PC-3 (cell line): ENCODE measurements at regions not wholly inside any gene's neighbourhood (a gene's known extent, or its start where the extent isn't known, plus 50 kb on each side); places are given as distances from the start of the nearest gene placed in this dataset.

Experiments used
- ATAC-seq: fragments of 200-7000 bp; cut with Tn5 transposase; 2 replicates; pipeline ENCODE4 v1.9.1; 2020; ENCODE audit warnings: mild to moderate bottlenecking, moderate library complexity
- BruUV-seq: library from RNA; stranded (reverse); fragments of 400-500 nt; replicated peaks from 2 replicates; lab custom pipeline; 2021; lab: Mats Ljungman, UMichigan
- CTCF ChIA-PET: fragments of 300-600 bp; sonication (Branson Sonifier 250); formaldehyde crosslinking; loops from one replicate; lab custom pipeline; 2022; ENCODE audit warnings: antibody characterized with exemption; lab: Charles Lee
- POLR2A ChIA-PET: fragments of 300-600 bp; sonication (Branson Sonifier 250); formaldehyde crosslinking; loops from one replicate; lab custom pipeline; 2022; ENCODE audit warnings: antibody characterized with exemption; ENCODE audit not compliant: unreplicated experiment; lab: Charles Lee
- DNase-seq: peaks from one replicate; pipeline ENCODE4 v3.0.0-alpha.2; 2015
- H2AFZ ChIP-seq: fragments of 300-600 bp; sonication (generic); 2 replicates; pipeline ENCODE4 v1.6.0; 2016; ENCODE audit warnings: antibody characterized with exemption, low read length
- H3F3A ChIP-seq: fragments of 300-600 bp; sonication (generic); one replicate; pipeline ENCODE4 v1.6.0; 2017; ENCODE audit warnings: antibody characterized with exemption, low read length, control low read depth, mild to moderate bottlenecking; ENCODE audit not compliant: unreplicated experiment
- H3K27ac ChIP-seq: fragments of 300-600 bp; sonication (generic); 2 replicates; pipeline ENCODE4 v1.5.1; 2016; ENCODE audit warnings: mild to moderate bottlenecking, low read length
- H3K27me3 ChIP-seq: fragments of 300-600 bp; sonication (generic); 2 replicates; pipeline ENCODE4 v1.6.1; 2016; ENCODE audit warnings: low read length, mixed read lengths
- H3K36me3 ChIP-seq: fragments of 300-600 bp; sonication (generic); 2 replicates; pipeline ENCODE4 v1.6.1; 2016; ENCODE audit warnings: low read depth, mixed run types, low read length, mixed read lengths
- H3K4me1 ChIP-seq: fragments of 300-600 bp; sonication (generic); 2 replicates; pipeline ENCODE4 v1.5.1; 2016; ENCODE audit warnings: low read length; ENCODE audit not compliant: insufficient read depth
- H3K4me2 ChIP-seq: fragments of 300-600 bp; sonication (generic); 2 replicates; pipeline ENCODE4 v1.6.0; 2016; ENCODE audit warnings: low read length
- H3K4me3 ChIP-seq: fragments of 300-600 bp; sonication (generic); 2 replicates; pipeline ENCODE4 v1.5.1; 2016; ENCODE audit warnings: mild to moderate bottlenecking, low read length, mixed read lengths
- H3K79me2 ChIP-seq: fragments of 300-600 bp; sonication (generic); 2 replicates; pipeline ENCODE4 v1.6.1; 2017; ENCODE audit warnings: low read length, mixed read lengths
- H3K9ac ChIP-seq: fragments of 300-600 bp; sonication (generic); 2 replicates; pipeline ENCODE4 v1.6.0; 2016; ENCODE audit warnings: mild to moderate bottlenecking, low read length
- H3K9me2 ChIP-seq: fragments of 300-600 bp; sonication (generic); replicated peaks from 2 replicates; pipeline ENCODE4 v1.6.1; 2016; ENCODE audit warnings: mixed run types, low read length, mixed read lengths
- H3K9me3 ChIP-seq: fragments of 300-600 bp; sonication (generic); 2 replicates; pipeline ENCODE4 v1.6.1; 2016; ENCODE audit warnings: low read length, mixed read lengths
- H4K20me1 ChIP-seq: fragments of 300-600 bp; sonication (generic); 2 replicates; pipeline ENCODE4 v1.6.1; 2016; ENCODE audit warnings: low read length, mixed read lengths
- CTCF ChIP-seq: fragments of 300-600 bp; sonication (generic); conservative IDR thresholded peaks from 2 replicates; pipeline ENCODE4 v1.5.1; 2017; ENCODE audit warnings: antibody characterized with exemption, low read depth, mild to moderate bottlenecking, low read length
- EZH2 ChIP-seq: fragments of 300-600 bp; sonication (generic); IDR thresholded peaks from one replicate; pipeline ENCODE4 v1.6.1; 2017; ENCODE audit warnings: antibody characterized with exemption, mild to moderate bottlenecking, low read length; ENCODE audit not compliant: unreplicated experiment
- EZH2phosphoT487 ChIP-seq: fragments of 300-600 bp; sonication (generic); IDR thresholded peaks from 2 replicates; pipeline ENCODE4 v1.6.1; 2018; ENCODE audit warnings: mild to moderate bottlenecking, antibody characterized with exemption, low read length, borderline replicate concordance
- intact Hi-C: fragments of 100-400 bp; cut with micrococcal nuclease; formaldehyde crosslinking; loops from 2 replicates; pipeline ENCODE4 v1.9.0; 2023

DNA sequence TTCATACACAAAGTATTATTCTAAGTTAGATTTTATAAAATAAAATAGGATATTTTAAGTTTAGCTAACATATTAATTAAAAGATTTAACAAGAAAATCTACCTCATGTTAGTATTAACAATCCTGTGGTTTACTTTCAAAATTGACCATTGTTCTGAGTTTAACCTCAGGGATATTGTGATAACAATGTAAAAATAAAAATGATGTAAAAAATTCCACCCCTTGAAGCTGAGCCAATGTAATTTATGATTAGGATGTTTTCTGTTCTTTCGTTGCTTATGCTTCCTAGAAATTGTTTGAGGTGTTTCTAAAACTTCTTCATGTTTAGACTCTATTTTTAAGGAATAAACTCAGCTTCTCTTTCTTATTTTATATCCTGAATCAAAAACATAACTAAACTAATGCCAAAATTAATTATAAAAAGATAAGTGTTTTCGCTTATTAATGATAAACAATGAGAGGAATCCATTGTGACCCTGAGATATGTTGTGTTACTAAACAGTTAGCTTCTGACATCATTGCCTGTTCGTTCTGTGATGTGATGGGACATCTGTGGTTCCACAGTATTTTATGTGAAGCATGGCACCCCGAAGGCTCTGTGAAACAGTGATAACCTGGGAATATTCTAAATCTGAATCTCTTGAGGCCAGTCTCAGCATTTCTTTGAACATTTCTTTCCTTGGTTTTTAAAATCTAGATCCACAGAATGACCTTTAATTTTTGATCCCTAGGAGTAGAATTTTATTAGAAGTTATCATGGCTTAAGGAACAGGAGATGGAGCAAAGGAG, 340.8 kb downstream of the ARL4A start:
- H3F3A ChIP-seq: no peaks in the 10 kb centered on the region
- no peak overlapping the region for H3K4me2 ChIP-seq
- BruUV-seq: no TSS peak
- no peaks in the 10 kb centered on the region for H3K79me2 ChIP-seq
- H3K27ac ChIP-seq: no peak overlapping the region
- intact Hi-C loops: no loop called here
- no peaks in the 10 kb centered on the region for H3K9me2 ChIP-seq
- ChIA-PET CTCF (no interaction called here), POLR2A (no interaction called here)
- no peaks in the 10 kb centered on the region for H3K9me3 ChIP-seq
- H3K4me1 ChIP-seq: peaks cover 12% of the 10 kb centered on the region
- ATAC-seq (no peak), DNase-seq (no peak)
- no peaks in the 10 kb centered on the region for H3K36me3 ChIP-seq
- TF ChIP-seq CTCF: no peak
- TF ChIP-seq EZH2phosphoT487: no peak
- no peak for TF ChIP-seq EZH2
- no peaks in the 10 kb centered on the region for H3K27me3 ChIP-seq
- H4K20me1 ChIP-seq: no peaks in the 10 kb centered on the region
- no peak overlapping the region for H2AFZ ChIP-seq
- no peak overlapping the region for H3K9ac ChIP-seq
- no peak overlapping the region for H3K4me3 ChIP-seq

DNA sequence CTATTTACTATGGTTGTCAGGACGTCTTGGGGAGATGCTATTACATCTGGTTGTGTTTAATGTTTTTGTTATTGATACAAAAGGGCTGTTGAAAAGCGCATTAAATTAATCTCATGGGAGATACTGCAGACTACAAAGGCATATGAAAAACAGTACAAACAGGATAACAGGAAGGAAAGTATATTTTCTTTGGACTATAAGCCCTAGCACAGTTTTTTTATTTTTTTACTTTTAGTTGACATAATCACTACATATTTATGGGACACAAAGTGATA, 341.3 kb downstream of the ARL4A start:
- H3K79me2 ChIP-seq: no peaks in the 10 kb centered on the region
- no peaks in the 10 kb centered on the region for H3K36me3 ChIP-seq
- DNase-seq: no peak
- H3K4me3 ChIP-seq: no peak overlapping the region
- H4K20me1 ChIP-seq: no peaks in the 10 kb centered on the region
- no peak overlapping the region for H3K4me2 ChIP-seq
- H2AFZ ChIP-seq: no peak overlapping the region
- TF ChIP-seq CTCF (no peak), EZH2 (no peak), EZH2phosphoT487 (no peak)
- no peaks in the 10 kb centered on the region for H3K27me3 ChIP-seq
- H3K27ac ChIP-seq: no peak overlapping the region
- intact Hi-C loops: no loop called here
- H3K9me3 ChIP-seq: no peaks in the 10 kb centered on the region
- POLR2A ChIA-PET: no interaction called here
- no peak overlapping the region for H3K9ac ChIP-seq
- H3F3A ChIP-seq: no peaks in the 10 kb centered on the region
- peaks cover 12% of the 10 kb centered on the region for H3K4me1 ChIP-seq
- H3K9me2 ChIP-seq: no peaks in the 10 kb centered on the region
- no peak for ATAC-seq
- CTCF ChIA-PET: no interaction called here
- BruUV-seq: no TSS peak

DNA sequence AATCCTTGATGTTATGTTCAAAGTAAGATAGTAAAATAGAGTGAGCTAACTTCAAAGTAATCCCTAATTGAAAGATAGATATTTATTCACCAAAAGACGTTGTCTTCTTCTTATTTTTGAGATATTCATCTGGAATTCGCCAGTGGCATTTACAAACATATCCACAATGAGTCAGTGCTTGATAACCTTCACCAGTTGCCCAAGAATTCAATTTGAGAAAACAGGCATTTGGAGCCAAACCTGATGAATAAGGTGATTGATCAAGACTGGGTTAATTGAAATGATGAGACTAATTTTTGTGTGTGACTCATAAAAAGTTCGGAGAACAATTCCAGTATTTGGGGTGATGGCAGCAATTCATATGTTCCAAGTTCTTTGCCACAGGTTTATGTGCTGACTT, 344.0 kb downstream of the ARL4A start:
- intact Hi-C loops: no loop called here
- ChIA-PET POLR2A (no interaction called here), CTCF (interaction anchor here (1.1 kb wide), 1 partner anchor 42 kb away, joined by 4 read pairs; no protein-coding TSS in a partner anchor)
- Histone ChIP-seq H2AFZ (no peak overlapping the region), H3K4me2 (peak overlapping the region; percentile 50), H3K4me3 (no peak overlapping the region), H3K27me3 (no peaks in the 10 kb centered on the region), H3K36me3 (no peaks in the 10 kb centered on the region), H4K20me1 (no peaks in the 10 kb centered on the region), H3K9me3 (no peaks in the 10 kb centered on the region), H3K27ac (no peak overlapping the region), H3K4me1 (peaks cover 14% of the 10 kb centered on the region), H3K9me2 (no peaks in the 10 kb centered on the region), H3K79me2 (no peaks in the 10 kb centered on the region), H3K9ac (no peak overlapping the region), H3F3A (no peaks in the 10 kb centered on the region)
- ATAC-seq (peak; percentile 49), DNase-seq (peak; percentile 62)
- TF ChIP-seq EZH2phosphoT487 (no peak), CTCF (no peak), EZH2 (no peak)
- no TSS peak for BruUV-seq
